OCI-LY3 (cell line): ENCODE measurements at regions not wholly inside any gene's neighbourhood (a gene's known extent, or its start where the extent isn't known, plus 50 kb on each side); places are given as distances from the start of the nearest gene placed in this dataset.

Experiments used
- CTCF ChIP-seq: fragments of 200-600, 300-600 bp; sonication (generic); IDR thresholded peaks from 2 replicates; pipeline ENCODE4 v1.5.1; 2014; ENCODE audit warnings: antibody characterized with exemption, low read length, low read depth
- EZH2phosphoT487 ChIP-seq: fragments of 200-600 bp; shearing (Covaris generic); IDR thresholded peaks from 2 replicates; pipeline ENCODE4 v1.6.1; 2018; ENCODE audit warnings: antibody characterized with exemption, mixed run types, low read depth

GRCh38 chr5:23216345-23216744, 291.1 kb upstream of the PRDM9 start:
- TF ChIP-seq CTCF = no peak
- TF ChIP-seq EZH2phosphoT487 = no peak
